K562 (cell line): ENCODE measurements at regions not wholly inside any gene's neighbourhood (a gene's known extent, or its start where the extent isn't known, plus 50 kb on each side); places are given as distances from the start of the nearest gene placed in this dataset.

Source experiments
- ATAC-seq: fragments of 200-7000 bp; cut with Tn5 transposase; 3 replicates; pipeline ENCODE4 v1.9.1; 2020; ENCODE audit warnings: moderate library complexity
- BruUV-seq: library from RNA; stranded (reverse); fragments of 400-500 nt; replicated peaks from 2 replicates; lab custom pipeline; 2021; lab: Mats Ljungman, UMichigan
- CTCF ChIA-PET: fragments of 300-600 bp; formaldehyde crosslinking; extraction: SDS; loops from one replicate; lab custom pipeline; 2021; ENCODE audit warnings: low intra/inter-chr PET ratio; lab: Yijun Ruan, JAX
- POLR2A ChIA-PET: fragments of 300-600, 350-650 bp; sonication (Branson Sonifier 250); formaldehyde crosslinking; extraction: SDS; loops from one replicate; lab custom pipeline; 2021; ENCODE audit warnings: antibody characterized with exemption, inconsistent platforms; lab: Yijun Ruan, JAX
- DNase-seq, 4 experiments: peaks; one replicate each; pipeline versions ENCODE4 v3.0.0 to v3.0.0-alpha.2; 2011 to 2018; ENCODE audit warnings: low spot score in 3 of 4, mixed read lengths in 3 of 4; ENCODE audit errors: extremely low read depth in 1 of 4
- FAIRE-seq: peaks from 2 replicates; lab custom pipeline; 2011; peaks lifted over from hg19 to GRCh38; lab: Jason Lieb, UNC
- H2AFZ ChIP-seq: 2 replicates; pipeline ENCODE4 v1.6.0; 2011; ENCODE audit warnings: low read depth, low read length, control low read depth, inconsistent platforms
- H3K27ac ChIP-seq: fragments of 200-600 bp; 3 replicates; pipeline ENCODE4 v1.8.0; 2011; ENCODE audit warnings: low read depth, mild to moderate bottlenecking, control low read depth, inconsistent platforms, low read length, moderate library complexity, mixed read lengths; ENCODE audit errors: extremely low read depth
- H3K27me3 ChIP-seq, 2 experiments: fragments of 300-600 bp in 1 of 2; 2 replicates in 1 of 2; 3 replicates in 1 of 2; pipeline versions ENCODE4 v1.6.0 to v1.8.0; 2011; ENCODE audit warnings: inconsistent platforms in 2 of 2, low read length in 2 of 2, mild to moderate bottlenecking in 1 of 2, mixed read lengths in 1 of 2, moderate library complexity in 1 of 2; ENCODE audit not compliant: control insufficient read depth in 2 of 2, insufficient read depth in 2 of 2
- H3K36me3 ChIP-seq: fragments of 300-600 bp; 3 replicates; pipeline ENCODE4 v1.8.0; 2011; ENCODE audit warnings: mild to moderate bottlenecking, low read length, inconsistent platforms; ENCODE audit not compliant: control insufficient read depth, insufficient read depth
- H3K4me1 ChIP-seq, 2 experiments: fragments of 200-600 bp in 1 of 2; replicated peaks in 1 of 2; 2 replicates in 1 of 2; 3 replicates in 1 of 2; pipeline versions ENCODE4 v1.5.1 to v1.8.0; 2011; ENCODE audit warnings: inconsistent platforms in 2 of 2, low read length in 2 of 2, mild to moderate bottlenecking in 1 of 2, mixed read lengths in 1 of 2, moderate library complexity in 1 of 2; ENCODE audit not compliant: control insufficient read depth in 2 of 2, insufficient read depth in 2 of 2
- H3K4me2 ChIP-seq: 2 replicates; pipeline ENCODE4 v1.6.1; 2011; ENCODE audit warnings: low read length, control low read depth, inconsistent platforms, mixed read lengths; ENCODE audit not compliant: insufficient read depth
- H3K4me3 ChIP-seq: fragments of 200-600 bp; sonication (generic), shearing (Covaris generic); 2 replicates; pipeline ENCODE4 v1.5.1; 2016; ENCODE audit warnings: control low read depth, inconsistent platforms
- H3K79me2 ChIP-seq: fragments of 200-600 bp; 3 replicates; pipeline ENCODE4 v1.8.0; 2011; ENCODE audit warnings: low read length, inconsistent platforms; ENCODE audit not compliant: control insufficient read depth, insufficient read depth
- H3K9ac ChIP-seq, 2 experiments: 2 replicates each; pipeline versions ENCODE4 v1.6.0 to v1.6.1; 2011; ENCODE audit warnings: low read depth in 2 of 2, low read length in 2 of 2, control low read depth in 1 of 2, inconsistent platforms in 1 of 2, mild to moderate bottlenecking in 1 of 2, mixed read lengths in 1 of 2; ENCODE audit not compliant: insufficient read depth in 1 of 2
- H3K9me1 ChIP-seq: one replicate; pipeline ENCODE4 v1.6.0; 2011; ENCODE audit warnings: inconsistent platforms, mild to moderate bottlenecking, low read length, moderate library complexity; ENCODE audit not compliant: control insufficient read depth, insufficient read depth
- H3K9me3 ChIP-seq: replicated peaks from 2 replicates; pipeline ENCODE4 v1.5.1; 2011; ENCODE audit warnings: low read depth, low read length, inconsistent platforms; ENCODE audit not compliant: control insufficient read depth, insufficient read depth
- H4K20me1 ChIP-seq: replicated peaks from 2 replicates; pipeline ENCODE4 v1.6.1; 2011; ENCODE audit warnings: low read length, inconsistent platforms, mixed read lengths; ENCODE audit not compliant: control insufficient read depth, insufficient read depth
- C11orf30 ChIP-seq: fragments of 450-650 bp; IDR thresholded peaks from 2 replicates; pipeline ENCODE4 v1.6.1; 2016; ENCODE audit warnings: low read depth, mild to moderate bottlenecking
- E2F3 ChIP-seq: fragments of 250-450 bp; sonication (Bioruptor Pico); IDR thresholded peaks from 2 replicates; pipeline ENCODE4 v1.4.0; 2020; ENCODE audit warnings: mild to moderate bottlenecking
- E2F4 ChIP-seq: sonication (generic); formaldehyde crosslinking; IDR thresholded peaks from 2 replicates; pipeline ENCODE4 v1.8.0; 2022; ENCODE audit warnings: mild to moderate bottlenecking, low read depth, missing genetic modification reagents
- EWSR1 ChIP-seq: fragments of 450-650 bp; IDR thresholded peaks from 2 replicates; pipeline ENCODE4 v1.6.1; 2018; ENCODE audit warnings: borderline replicate concordance, mild to moderate bottlenecking, low read depth, moderate library complexity; ENCODE audit not compliant: partially characterized antibody
- FOXK2 ChIP-seq, 2 experiments: fragments of 450-650 bp; IDR thresholded peaks in 1 of 2; conservative IDR thresholded peaks in 1 of 2; 2 replicates each; pipeline ENCODE4 v1.6.1; 2016; ENCODE audit warnings: low read depth in 2 of 2, mild to moderate bottlenecking in 1 of 2
- NR3C1 ChIP-seq: sonication (generic); formaldehyde crosslinking; IDR thresholded peaks from 2 replicates; pipeline ENCODE4 v1.8.1; 2022; ENCODE audit warnings: missing genetic modification reagents
- OTX1 ChIP-seq: fragments of 450-650 bp; formaldehyde crosslinking; IDR thresholded peaks from 2 replicates; pipeline ENCODE4 v1.4.0; 2022; ENCODE audit warnings: mild to moderate bottlenecking
- RCOR1 ChIP-seq, 2 experiments: IDR thresholded peaks; 2 replicates each; pipeline ENCODE4 v1.6.1; 2012; ENCODE audit warnings: low read depth in 2 of 2, low read length in 2 of 2, borderline replicate concordance in 1 of 2, improper control_type of control experiment in 1 of 2
- SNRNP70 ChIP-seq: fragments of 200-400 bp; formaldehyde crosslinking; optimal IDR thresholded peaks from 2 replicates; pipeline ENCODE3; 2017; ENCODE audit warnings: low read depth, low read length
- THRA ChIP-seq: fragments of 450-650 bp; IDR thresholded peaks from 2 replicates; pipeline ENCODE4 v1.6.1; 2017; ENCODE audit warnings: mild to moderate bottlenecking, moderate library complexity
- ZNF121 ChIP-seq: sonication (generic); formaldehyde crosslinking; conservative IDR thresholded peaks from 2 replicates; pipeline ENCODE4 v1.8.0; 2022; ENCODE audit warnings: missing genetic modification reagents
- ZNF124 ChIP-seq: sonication (generic); formaldehyde crosslinking; IDR thresholded peaks from 2 replicates; pipeline ENCODE4 v1.8.1; 2022; ENCODE audit warnings: missing genetic modification reagents
- ZNF140 ChIP-seq: fragments of 250-450 bp; sonication (Bioruptor Pico); IDR thresholded peaks from 2 replicates; pipeline ENCODE4 v1.8.0; 2021; ENCODE audit warnings: moderate library complexity, mild to moderate bottlenecking, inconsistent platforms
- ZNF175 ChIP-seq: fragments of 200-800 bp; sonication (Bioruptor generic); IDR thresholded peaks from 2 replicates; pipeline ENCODE4 v1.6.1; 2016; ENCODE audit warnings: low read depth, mild to moderate bottlenecking, missing genetic modification characterization, missing compliant biosample characterization
- ZNF384 ChIP-seq: IDR thresholded peaks from 2 replicates; pipeline ENCODE4 v1.6.1; 2012; ENCODE audit warnings: low read depth, low read length, improper control_type of control experiment
- ZNF583 ChIP-seq: fragments of 250-450 bp; sonication (Bioruptor Pico); IDR thresholded peaks from 2 replicates; pipeline ENCODE4 v1.4.0; 2020
- WGBS: fragments of 100-300 bp; shearing (Covaris generic); methylation state at CpG from one replicate; pipeline ENCODE4 v1.1.6; 2016; ENCODE audit warnings: low coverage, mixed read lengths; ENCODE audit not compliant: insufficient coverage; ENCODE audit errors: missing lambda C conversion rate; 5-methylcytosine and 5-hydroxymethylcytosine counted together
- in situ Hi-C: fragments of 300-500 bp; cut with MboI; formaldehyde crosslinking; loops from 4 replicates; pipeline ENCODE4 v1.15.0; 2018; ENCODE audit warnings: inconsistent platforms, mixed read lengths
- intact Hi-C: fragments of 100-400 bp; cut with micrococcal nuclease; formaldehyde crosslinking; loops from 2 replicates; pipeline ENCODE4 v1.14.2; 2022

DNA sequence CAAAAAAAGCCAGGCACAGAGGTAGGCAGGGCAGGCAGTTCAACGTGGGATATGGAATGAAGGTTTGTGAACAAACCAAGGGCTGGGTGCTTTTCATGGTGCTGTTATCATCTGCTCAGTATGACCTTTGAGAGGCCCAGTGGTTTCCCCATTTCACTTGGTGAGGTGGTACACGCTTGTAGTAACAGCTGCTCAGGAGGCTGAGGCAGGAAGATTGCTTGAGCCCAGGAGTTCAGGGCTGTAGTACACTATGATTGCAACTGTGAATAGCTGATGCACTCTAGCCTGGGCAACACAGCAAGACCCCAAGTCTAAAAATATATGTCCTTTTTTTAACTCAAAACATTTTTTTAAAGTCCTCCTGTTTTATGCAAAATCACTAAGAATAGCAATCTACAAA is 174.8 kb downstream of the ENC1 start:
- POLR2A ChIA-PET: no interaction called here

GRCh38 chr5:74464512-74465209 is 175.9 kb downstream of the ENC1 start:
- WGBS: 0% methylated on average over 4 of the region's 5 CpGs
- TF ChIP-seq C11orf30 (peak; percentile 18; the same call in 1 of the 2 replicates), NR3C1 (CRISPR knock-in tag) (no peak), EWSR1 (no peak), ZNF140 (CRISPR knock-in tag) (no peak), THRA (no peak), ZNF124 (CRISPR knock-in tag) (no peak), ZNF175 (no peak), E2F3 (CRISPR knock-in tag) (no peak), ZNF384 (no peak), FOXK2 (conservative IDR thresholded peaks at IDR 0.05 in 1 of 2, IDR thresholded peaks at IDR 0.05 in 1 of 2; ENCODE audit: low read depth in 2 of 2) (no peak), ZNF583 (CRISPR knock-in tag) (no peak), OTX1 (CRISPR knock-in tag) (no peak), SNRNP70 (no peak), E2F4 (CRISPR knock-in tag) (no peak)

More for the DNA sequence above, 174.8 kb downstream of the ENC1 start:
- DNase-seq (no peak), FAIRE-seq (no peak), ATAC-seq (no peak)
- in situ Hi-C loops (no loop called here), intact Hi-C loops (no loop called here)
- no peak overlapping the region for H3K4me3 ChIP-seq
- H3K36me3 ChIP-seq: no peaks in the 10 kb centered on the region
- peaks cover 0 to 12% of the 10 kb centered on the region in 2 experiments; a peak in 3 of 5 replicates for H3K27me3 ChIP-seq
- H3K9me3 ChIP-seq: no peaks in the 10 kb centered on the region
- 0% methylated on average over 2 of the region's 2 CpGs for WGBS
- H2AFZ ChIP-seq: no peak overlapping the region
- TF ChIP-seq ZNF121 (CRISPR knock-in tag) (peak; percentile 88), RCOR1 (IDR thresholded peaks at IDR 0.05; ENCODE audit: borderline replicate concordance in 1 of 2, low read depth in 2 of 2, low read length in 2 of 2) (no peak)
- TF ChIP-seq, all 486 proteins: peak for 1
- Histone ChIP-seq H4K20me1 (no peaks in the 10 kb centered on the region), H3K4me1 (no peaks in the 10 kb centered on the region), H3K4me2 (no peak overlapping the region), H3K9me1 (no peaks in the 10 kb centered on the region), H3K9ac (no peak overlapping the region), H3K27ac (no peak overlapping the region), H3K79me2 (no peaks in the 10 kb centered on the region)
- CTCF ChIA-PET: no interaction called here
- no TSS peak for BruUV-seq

More at GRCh38 chr5:74464512-74465209, 175.9 kb downstream of the ENC1 start:
- H3K9me3 ChIP-seq: no peaks in the 10 kb centered on the region
- FAIRE-seq: no peak
- no peaks in the 10 kb centered on the region for H3K4me1 ChIP-seq
- H3K27me3 ChIP-seq: peaks cover 0 to 13% of the 10 kb centered on the region in 2 experiments; a peak in 3 of 5 replicates
- no peaks in the 10 kb centered on the region for H3K36me3 ChIP-seq
- in situ Hi-C loops (no loop called here), intact Hi-C loops (no loop called here)
- ATAC-seq: no peak
- no peak overlapping the region for H2AFZ ChIP-seq
- no peak overlapping the region for H3K4me3 ChIP-seq
- POLR2A ChIA-PET: interaction anchor here (0.6 to 1.2 kb wide), 4 partner anchors 8 to 29 kb away, joined by 3 to 4 read pairs (median 4); no protein-coding TSS in a partner anchor
- H3K4me2 ChIP-seq: no peak overlapping the region
- CTCF ChIA-PET: no interaction called here
- H3K9ac ChIP-seq: no peak overlapping the region
- DNase-seq: no peak
- no TSS peak for BruUV-seq
- H3K79me2 ChIP-seq: no peaks in the 10 kb centered on the region
- H4K20me1 ChIP-seq: no peaks in the 10 kb centered on the region
- no peaks in the 10 kb centered on the region for H3K9me1 ChIP-seq
- H3K27ac ChIP-seq: no peak overlapping the region
